GM20000 (cell line): ENCODE measurements at regions not wholly inside any gene's neighbourhood (a gene's known extent, or its start where the extent isn't known, plus 50 kb on each side); places are given as distances from the start of the nearest gene placed in this dataset.

Experiments used
- DNase-seq: peaks from one replicate; pipeline ENCODE4 v3.0.0; 2012; ENCODE audit warnings: low spot score
- TF ChIP-seq, protein P1 (sequence below): IDR thresholded peaks from 2 replicates; pipeline ENCODE4 v1.5.1; 2012; ENCODE audit warnings: mild to moderate bottlenecking, control low read depth; ENCODE audit errors: extremely low read depth, missing control alignments

DNA sequence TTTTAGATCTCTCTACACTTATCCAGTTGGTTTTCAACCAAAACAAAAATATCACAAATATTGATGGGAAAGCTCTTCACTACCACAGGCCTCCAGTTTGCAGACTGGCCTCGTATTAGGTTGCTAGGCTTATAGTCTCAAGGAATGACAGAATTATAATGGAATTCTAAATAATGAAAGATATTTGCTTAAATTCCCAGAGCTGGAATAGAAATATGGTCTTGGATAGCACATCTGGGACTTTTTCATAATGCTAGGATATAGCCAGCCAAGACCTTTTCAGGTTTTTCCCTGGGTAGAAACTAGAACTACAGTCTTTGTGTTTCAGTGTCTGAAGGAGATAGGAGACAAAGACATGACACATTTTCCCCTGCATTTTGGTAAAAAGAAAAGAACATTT is 121.9 kb upstream of the STAC start:
- no peak for DNase-seq
- TF ChIP-seq, protein P1, sequence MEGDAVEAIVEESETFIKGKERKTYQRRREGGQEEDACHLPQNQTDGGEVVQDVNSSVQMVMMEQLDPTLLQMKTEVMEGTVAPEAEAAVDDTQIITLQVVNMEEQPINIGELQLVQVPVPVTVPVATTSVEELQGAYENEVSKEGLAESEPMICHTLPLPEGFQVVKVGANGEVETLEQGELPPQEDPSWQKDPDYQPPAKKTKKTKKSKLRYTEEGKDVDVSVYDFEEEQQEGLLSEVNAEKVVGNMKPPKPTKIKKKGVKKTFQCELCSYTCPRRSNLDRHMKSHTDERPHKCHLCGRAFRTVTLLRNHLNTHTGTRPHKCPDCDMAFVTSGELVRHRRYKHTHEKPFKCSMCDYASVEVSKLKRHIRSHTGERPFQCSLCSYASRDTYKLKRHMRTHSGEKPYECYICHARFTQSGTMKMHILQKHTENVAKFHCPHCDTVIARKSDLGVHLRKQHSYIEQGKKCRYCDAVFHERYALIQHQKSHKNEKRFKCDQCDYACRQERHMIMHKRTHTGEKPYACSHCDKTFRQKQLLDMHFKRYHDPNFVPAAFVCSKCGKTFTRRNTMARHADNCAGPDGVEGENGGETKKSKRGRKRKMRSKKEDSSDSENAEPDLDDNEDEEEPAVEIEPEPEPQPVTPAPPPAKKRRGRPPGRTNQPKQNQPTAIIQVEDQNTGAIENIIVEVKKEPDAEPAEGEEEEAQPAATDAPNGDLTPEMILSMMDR = no peak

DNA sequence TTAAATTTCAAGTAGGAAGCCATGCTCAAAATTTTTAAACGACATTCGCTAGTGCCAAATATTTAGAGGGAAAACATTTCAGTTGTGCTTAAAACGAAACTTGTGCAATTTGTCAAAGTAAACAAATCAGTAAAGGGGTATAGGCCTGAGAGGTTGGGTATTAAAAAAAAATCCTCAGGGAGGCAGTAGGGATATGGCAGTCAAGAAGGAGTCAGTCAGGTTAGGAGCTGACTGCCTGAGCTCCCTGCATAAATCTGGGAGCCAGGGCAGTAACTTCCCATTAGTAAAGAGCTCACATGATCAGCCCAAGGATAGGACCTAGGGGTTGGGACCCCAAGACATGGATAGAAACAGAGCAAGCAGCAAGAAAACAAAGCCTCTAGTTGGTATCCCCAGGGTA is 120.7 kb upstream of the STAC start:
- TF ChIP-seq, protein P1 = no peak
- DNase-seq = no peak

DNA sequence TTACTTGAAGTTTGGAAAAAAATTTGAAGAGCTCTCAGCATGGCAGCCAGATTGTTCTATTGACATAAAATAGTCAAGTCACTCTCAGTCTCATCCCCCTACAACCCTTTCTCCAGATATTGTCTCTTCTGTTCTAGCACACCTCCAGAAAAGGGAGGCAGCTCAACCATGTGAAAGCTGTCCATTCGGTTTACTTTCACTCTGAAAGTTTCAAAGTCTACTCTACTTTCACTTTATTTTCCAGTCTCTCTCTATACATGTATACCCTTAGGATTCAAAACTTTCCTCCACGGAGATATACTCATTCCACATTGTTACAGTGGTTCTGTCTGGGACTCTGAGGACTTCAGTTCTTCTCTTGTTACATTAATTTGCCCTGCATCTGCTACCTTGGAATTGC is 111.0 kb upstream of the STAC start:
- no peak for DNase-seq
- TF ChIP-seq, protein P1 = no peak

DNA sequence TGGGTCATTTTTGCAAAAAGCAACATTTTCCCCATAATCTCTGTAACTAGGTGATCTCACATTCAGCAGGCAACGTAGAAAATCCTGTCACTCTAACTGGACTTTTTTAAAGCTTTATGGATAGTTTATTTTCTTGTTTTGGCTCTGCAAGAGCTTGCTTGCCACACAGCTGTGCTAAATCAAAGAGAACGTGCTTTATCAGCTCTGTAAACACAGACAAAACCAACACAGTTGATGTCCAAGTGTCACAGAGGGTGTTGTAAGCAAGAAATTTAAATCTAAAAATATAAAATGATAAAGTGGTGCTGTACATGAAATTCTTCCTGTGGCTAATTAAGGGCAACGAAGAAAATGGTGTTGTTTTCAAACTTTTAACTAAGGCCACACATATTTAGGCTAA is 97.5 kb upstream of the STAC start:
- TF ChIP-seq, protein P1 = no peak
- no peak for DNase-seq

DNA sequence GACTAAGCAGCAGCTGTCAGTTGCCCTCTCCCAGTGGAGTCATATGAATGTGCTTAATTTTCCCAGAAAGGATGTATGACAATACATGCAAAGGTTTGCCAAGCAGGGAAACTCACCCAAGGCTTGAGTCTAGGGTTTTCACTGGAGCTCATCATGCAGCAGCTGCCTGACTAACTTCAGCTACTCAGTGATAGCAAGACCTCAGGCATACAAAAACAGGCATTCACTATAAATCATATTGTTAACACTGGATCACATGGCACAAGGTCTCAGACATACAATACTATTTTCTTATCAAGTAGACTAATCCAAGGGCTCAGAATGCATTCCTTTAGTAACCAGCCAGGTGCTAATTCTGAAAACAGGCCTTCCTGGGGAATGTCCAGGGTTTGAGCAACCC is 85.0 kb upstream of the STAC start:
- no peak for DNase-seq
- TF ChIP-seq, protein P1 = no peak

DNA sequence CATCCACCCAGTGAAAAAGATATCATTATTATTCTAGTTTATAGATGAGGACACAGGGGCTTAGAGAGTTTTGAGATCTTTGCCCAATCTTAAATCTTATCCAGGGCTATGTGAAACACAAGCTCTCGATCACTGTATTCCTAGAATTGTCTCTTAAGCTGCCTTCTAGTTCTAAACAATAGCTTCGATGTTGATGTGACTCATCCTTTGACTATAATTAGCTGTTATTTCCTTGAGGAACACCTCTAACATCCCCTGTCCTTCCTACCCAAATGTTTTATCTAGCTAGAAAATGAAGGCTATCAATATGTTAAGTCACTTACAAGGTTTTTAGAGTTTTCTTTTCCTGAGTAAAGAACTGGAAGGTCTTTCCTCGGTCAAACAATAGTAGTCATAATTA is 83.1 kb upstream of the STAC start:
- TF ChIP-seq, protein P1 = no peak

DNA sequence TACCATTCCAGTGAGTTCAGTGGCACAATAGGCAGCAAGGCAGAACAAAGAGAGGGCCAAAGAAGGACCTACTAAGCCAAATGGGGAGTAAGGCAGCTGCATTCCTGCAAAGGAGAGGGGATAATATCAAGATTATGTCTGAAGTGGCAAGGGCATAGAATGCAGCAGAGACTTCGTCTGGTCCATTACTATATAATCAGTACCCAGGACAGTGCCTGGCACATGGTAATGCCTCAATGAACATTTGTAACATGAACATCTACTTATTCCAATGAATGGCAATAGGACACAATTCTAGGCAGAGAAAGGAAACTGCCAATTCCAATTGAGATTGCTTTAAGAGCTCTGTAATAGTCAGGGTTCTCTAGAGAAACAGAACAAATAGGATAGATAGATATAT is 82.1 kb upstream of the STAC start:
- TF ChIP-seq, protein P1 = no peak
- no peak for DNase-seq

More for the DNA sequence above, 83.1 kb upstream of the STAC start:
- DNase-seq = no peak
